H54 (cell line): ENCODE measurements at regions not wholly inside any gene's neighbourhood (a gene's known extent, or its start where the extent isn't known, plus 50 kb on each side); places are given as distances from the start of the nearest gene placed in this dataset.

Experiments used
- DNase-seq: peaks from one replicate; pipeline ENCODE4 v3.0.0; 2011; ENCODE audit warnings: low spot score, mixed read lengths; ENCODE audit not compliant: insufficient read length
- FAIRE-seq: peaks from 3 replicates; lab custom pipeline; 2011; peaks lifted over from hg19 to GRCh38; lab: Jason Lieb, UNC
- POLR2A ChIP-seq: IDR thresholded peaks from 2 replicates; pipeline ENCODE4 v1.6.1; 2011; ENCODE audit warnings: low read depth, mild to moderate bottlenecking, low read length

GRCh38 chr2:11104794-11105660 lies 50.2 kb upstream of the SLC66A3 start:
- TF ChIP-seq POLR2A, result no peak
- no peak for DNase-seq
- no peak for FAIRE-seq
